H1 (cell line): ENCODE measurements at regions not wholly inside any gene's neighbourhood (a gene's known extent, or its start where the extent isn't known, plus 50 kb on each side); places are given as distances from the start of the nearest gene placed in this dataset.

Source experiments
- CTCF ChIA-PET: fragments of 300-600 bp; sonication (Branson Sonifier 250); formaldehyde crosslinking; loops from one replicate; lab custom pipeline; 2021; ENCODE audit not compliant: partially characterized antibody; lab: Charles Lee
- POLR2A ChIA-PET: fragments of 300-600 bp; sonication (Branson Sonifier 250); formaldehyde crosslinking; loops from one replicate; lab custom pipeline; 2021; ENCODE audit warnings: inconsistent platforms; ENCODE audit not compliant: partially characterized antibody; lab: Charles Lee
- DNase-seq, 2 experiments: peaks; one replicate each; pipeline versions ENCODE4 v3.0.0 to v3.0.0-alpha.2; 2010 to 2022; ENCODE audit warnings: low spot score in 2 of 2, low read depth in 1 of 2, mixed read lengths in 1 of 2
- FAIRE-seq: peaks from 2 replicates; lab custom pipeline; 2011; peaks lifted over from hg19 to GRCh38; lab: Jason Lieb, UNC
- H2AFZ ChIP-seq: 2 replicates; pipeline ENCODE4 v1.8.1; 2012; ENCODE audit warnings: low read length, inconsistent platforms
- H2AK5ac ChIP-seq: 2 replicates; pipeline ENCODE4 v1.6.1; 2013; ENCODE audit warnings: low read depth, low read length
- H2BK120ac ChIP-seq: replicated peaks from 2 replicates; pipeline ENCODE3; 2013; ENCODE audit warnings: low read depth, low read length, inconsistent platforms
- H2BK12ac ChIP-seq: 2 replicates; pipeline ENCODE4 v1.6.1; 2013; ENCODE audit warnings: low read depth, low read length
- H2BK15ac ChIP-seq: 2 replicates; pipeline ENCODE4 v1.6.1; 2013; ENCODE audit warnings: low read length
- H2BK20ac ChIP-seq: 2 replicates; pipeline ENCODE4 v1.6.1; 2013; ENCODE audit warnings: low read length
- H2BK5ac ChIP-seq: 2 replicates; pipeline ENCODE4 v1.6.1; 2013; ENCODE audit warnings: low read depth, low read length
- H3K14ac ChIP-seq: 2 replicates; pipeline ENCODE4 v1.6.1; 2013; ENCODE audit warnings: inconsistent platforms; ENCODE audit not compliant: insufficient read length
- H3K18ac ChIP-seq: 2 replicates; pipeline ENCODE4 v1.6.1; 2013; ENCODE audit warnings: low read length; ENCODE audit errors: extremely low read depth
- H3K23ac ChIP-seq: 2 replicates; pipeline ENCODE4 v1.6.1; 2013; ENCODE audit warnings: inconsistent platforms; ENCODE audit not compliant: insufficient read length
- H3K23me2 ChIP-seq: 2 replicates; pipeline ENCODE4 v1.6.1; 2013; ENCODE audit warnings: low read depth, low read length
- H3K27ac ChIP-seq: 2 replicates; pipeline ENCODE4 v1.6.1; 2011; ENCODE audit warnings: low read depth, low read length, inconsistent platforms
- H3K27me3 ChIP-seq, 4 experiments: replicated peaks in 1 of 4; 1 replicate in 1 of 4; 2 replicates in 3 of 4; pipeline versions ENCODE4 v1.6.1 to v1.8.1; 2011 to 2013; ENCODE audit warnings: low read length in 3 of 4, mild to moderate bottlenecking in 3 of 4, inconsistent platforms in 2 of 4, mixed read lengths in 2 of 4, moderate library complexity in 1 of 4; ENCODE audit not compliant: control insufficient read depth in 3 of 4, insufficient read depth in 3 of 4; ENCODE audit errors: extremely low read depth in 1 of 4
- H3K36me3 ChIP-seq, 4 experiments: 2 replicates each; pipeline versions ENCODE4 v1.6.1 to v1.8.1; 2011 to 2013; ENCODE audit warnings: mild to moderate bottlenecking in 4 of 4, low read length in 3 of 4, moderate library complexity in 2 of 4, control low read depth in 1 of 4, inconsistent platforms in 1 of 4; ENCODE audit not compliant: insufficient read depth in 4 of 4, control insufficient read depth in 2 of 4
- H3K4ac ChIP-seq: replicated peaks from 2 replicates; pipeline ENCODE3; 2013; ENCODE audit warnings: low read length, low read depth, mixed read lengths, inconsistent platforms; ENCODE audit not compliant: insufficient read length
- H3K4me1 ChIP-seq, 4 experiments: replicated peaks in 1 of 4; 1 replicate in 1 of 4; 2 replicates in 3 of 4; pipeline versions ENCODE4 v1.6.1 to v1.8.1; 2011 to 2013; ENCODE audit warnings: low read length in 3 of 4, inconsistent platforms in 2 of 4, mixed read lengths in 1 of 4; ENCODE audit not compliant: insufficient read depth in 4 of 4, control insufficient read depth in 3 of 4
- H3K4me2 ChIP-seq, 2 experiments: 2 replicates each; pipeline versions ENCODE4 v1.6.1 to v1.8.1; 2011 to 2013; ENCODE audit warnings: low read depth in 2 of 2, low read length in 2 of 2, control low read depth in 1 of 2, inconsistent platforms in 1 of 2, mild to moderate bottlenecking in 1 of 2; ENCODE audit not compliant: insufficient read depth in 1 of 2
- H3K4me3 ChIP-seq, 4 experiments: fragments of 200-600, 300-600 bp in 1 of 4; sonication (generic), shearing (Covaris generic), sonication (Bioruptor Twin) in 1 of 4; 2 replicates each; pipeline versions ENCODE4 v1.5.1 to v1.8.1; 2011 to 2016; ENCODE audit warnings: low read length in 4 of 4, low read depth in 3 of 4, control low read depth in 2 of 4, inconsistent platforms in 2 of 4, mild to moderate bottlenecking in 2 of 4, mixed read lengths in 1 of 4, moderate library complexity in 1 of 4; ENCODE audit not compliant: insufficient read depth in 2 of 4; ENCODE audit errors: extremely low read depth in 1 of 4
- H3K56ac ChIP-seq: replicated peaks from 2 replicates; pipeline ENCODE3; 2013; ENCODE audit warnings: low read depth, mild to moderate bottlenecking, mixed read lengths, low read length, inconsistent platforms; ENCODE audit not compliant: insufficient read length
- H3K79me1 ChIP-seq: 2 replicates; pipeline ENCODE4 v1.6.1; 2013; ENCODE audit warnings: low read depth, low read length, control low read depth
- H3K79me2 ChIP-seq, 2 experiments: 2 replicates each; pipeline versions ENCODE4 v1.6.1 to v1.8.1; 2012 to 2013; ENCODE audit warnings: low read length in 2 of 2, mild to moderate bottlenecking in 2 of 2, inconsistent platforms in 1 of 2; ENCODE audit not compliant: insufficient read depth in 2 of 2, control insufficient read depth in 1 of 2
- H3K9ac ChIP-seq, 4 experiments: replicated peaks in 1 of 4; 1 replicate in 1 of 4; 2 replicates in 3 of 4; pipeline versions ENCODE4 v1.6.1 to v1.8.1; 2011 to 2013; ENCODE audit warnings: low read depth in 3 of 4, low read length in 3 of 4, control low read depth in 2 of 4, mild to moderate bottlenecking in 2 of 4, moderate library complexity in 2 of 4, inconsistent platforms in 1 of 4; ENCODE audit errors: extremely low read depth in 1 of 4
- H3K9me3 ChIP-seq, 2 experiments: 2 replicates each; pipeline versions ENCODE4 v1.6.1 to v1.8.1; 2012 to 2013; ENCODE audit warnings: mild to moderate bottlenecking in 2 of 2, moderate library complexity in 2 of 2, control low read depth in 1 of 2, inconsistent platforms in 1 of 2, low read depth in 1 of 2, low read length in 1 of 2, mixed read lengths in 1 of 2; ENCODE audit not compliant: insufficient read depth in 2 of 2
- H4K20me1 ChIP-seq, 2 experiments: replicated peaks in 1 of 2; 2 replicates each; pipeline versions ENCODE3 to v1.8.1; 2011 to 2013; ENCODE audit warnings: inconsistent platforms in 2 of 2, low read length in 2 of 2, mild to moderate bottlenecking in 1 of 2; ENCODE audit not compliant: insufficient read depth in 2 of 2, control insufficient read depth in 1 of 2
- H4K5ac ChIP-seq: 2 replicates; pipeline ENCODE4 v1.6.1; 2013; ENCODE audit warnings: low read length, low read depth, mixed read lengths, inconsistent platforms; ENCODE audit not compliant: insufficient read length
- H4K8ac ChIP-seq: 2 replicates; pipeline ENCODE4 v1.8.0; 2013; ENCODE audit warnings: mild to moderate bottlenecking, moderate library complexity, low read length, inconsistent platforms; ENCODE audit not compliant: insufficient read depth; ENCODE audit errors: extremely low read depth
- H4K91ac ChIP-seq: replicated peaks from 2 replicates; pipeline ENCODE3; 2013; ENCODE audit warnings: low read length, mixed read lengths, inconsistent platforms; ENCODE audit not compliant: insufficient read length
- CEBPB ChIP-seq: IDR thresholded peaks from 2 replicates; pipeline ENCODE4 v1.6.1; 2012; ENCODE audit warnings: low read depth, low read length
- CREB1 ChIP-seq: IDR thresholded peaks from 2 replicates; pipeline ENCODE4 v1.6.1; 2012; ENCODE audit warnings: inconsistent platforms
- NANOG ChIP-seq: IDR thresholded peaks from 2 replicates; pipeline ENCODE4 v1.6.1; 2011; ENCODE audit warnings: low read length, low read depth, mild to moderate bottlenecking, inconsistent platforms; ENCODE audit not compliant: insufficient read depth, poor library complexity, severe bottlenecking
- RAD21 ChIP-seq, 2 experiments: IDR thresholded peaks in 1 of 2; conservative IDR thresholded peaks in 1 of 2; 2 replicates each; pipeline ENCODE4 v1.6.1; 2011; ENCODE audit warnings: low read depth in 2 of 2, low read length in 2 of 2, improper control_type of control experiment in 1 of 2, inconsistent platforms in 1 of 2, mild to moderate bottlenecking in 1 of 2, moderate library complexity in 1 of 2
- RBBP5 ChIP-seq: IDR thresholded peaks from 2 replicates; pipeline ENCODE4 v1.7.1; 2012; ENCODE audit warnings: low read depth, mild to moderate bottlenecking, inconsistent platforms, low read length, moderate library complexity, borderline replicate concordance
- TAF7 ChIP-seq: optimal IDR thresholded peaks from 2 replicates; pipeline ENCODE3; 2011; ENCODE audit warnings: low read depth, mild to moderate bottlenecking, inconsistent platforms, low read length, moderate library complexity, borderline replicate concordance
- TBP ChIP-seq: IDR thresholded peaks from 2 replicates; pipeline ENCODE4 v1.6.1; 2011; ENCODE audit warnings: low read depth, low read length, improper control_type of control experiment
- TEAD4 ChIP-seq: IDR thresholded peaks from 2 replicates; pipeline ENCODE4 v1.6.1; 2012; ENCODE audit warnings: low read depth, low read length, inconsistent platforms, mixed read lengths
- WGBS, 2 experiments: shearing (Covaris generic) in 1 of 2; methylation state at CpG; one replicate each; pipeline versions ENCODE4 v1.1.6 to v1.1.7; 2013 to 2015; ENCODE audit warnings: low lambda C conversion rate in 2 of 2, mixed read lengths in 2 of 2, inconsistent platforms in 1 of 2, low coverage in 1 of 2, missing lambda C conversion rate in 1 of 2; ENCODE audit not compliant: insufficient replicate concordance in 2 of 2, insufficient coverage in 1 of 2, insufficient read length in 1 of 2; ENCODE audit errors: extremely low coverage in 1 of 2, missing lambda C conversion rate in 1 of 2; 5-methylcytosine and 5-hydroxymethylcytosine counted together
- TF ChIP-seq, protein P1 (sequence below): IDR thresholded peaks from 2 replicates; pipeline ENCODE4 v1.6.1; 2012; ENCODE audit warnings: inconsistent platforms
- TF ChIP-seq, protein P2 (sequence below): IDR thresholded peaks from 2 replicates; pipeline ENCODE4 v1.6.1; 2011; ENCODE audit warnings: low read length, improper control_type of control experiment

DNA sequence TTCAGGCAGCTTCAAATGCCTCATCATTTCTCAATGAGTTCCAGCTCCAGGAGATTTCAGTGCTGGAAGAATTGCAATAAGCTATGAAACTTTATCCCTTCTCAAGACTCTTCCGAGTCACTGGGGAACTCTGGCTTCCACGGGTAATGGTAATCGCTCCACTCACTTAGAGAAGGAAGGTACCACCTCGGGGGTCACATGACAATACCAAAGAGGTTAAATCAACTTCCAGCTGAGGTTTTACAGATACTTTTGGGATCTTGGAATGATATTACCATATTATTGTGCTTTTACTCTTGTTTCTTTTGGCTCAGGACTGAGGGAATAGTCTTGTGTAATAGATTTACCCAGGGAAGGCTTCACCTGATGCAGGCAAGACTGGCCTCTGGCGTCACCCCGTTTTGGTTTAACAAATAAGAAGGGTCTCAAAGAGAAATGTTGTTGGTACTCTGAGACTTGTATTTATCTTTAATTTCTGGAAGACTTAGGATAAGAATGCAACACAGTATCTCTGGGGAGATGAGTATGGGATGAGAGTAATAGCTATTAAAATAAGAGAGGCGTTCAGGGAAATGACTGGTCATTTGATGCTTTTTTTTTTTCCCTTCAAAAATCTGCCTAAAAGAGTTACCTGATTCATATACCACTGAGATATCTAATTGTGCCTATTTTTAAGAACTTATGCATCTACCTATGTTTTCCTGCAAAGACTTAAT, 316.9 kb upstream of the ZEB2 start:
- H2AFZ ChIP-seq: peak overlapping the region; percentile 55; the same call in 1 of the 2 replicates
- FAIRE-seq: no peak
- TF ChIP-seq RBBP5 (no peak), CEBPB (no peak), RAD21 (IDR thresholded peaks at IDR 0.05 in 1 of 2, conservative IDR thresholded peaks at IDR 0.05 in 1 of 2; ENCODE audit: low read depth in 2 of 2, low read length in 2 of 2) (no peak), TBP (no peak), TAF7 (no peak), TEAD4 (no peak), CREB1 (no peak), NANOG (no peak)
- TF ChIP-seq, protein P1, sequence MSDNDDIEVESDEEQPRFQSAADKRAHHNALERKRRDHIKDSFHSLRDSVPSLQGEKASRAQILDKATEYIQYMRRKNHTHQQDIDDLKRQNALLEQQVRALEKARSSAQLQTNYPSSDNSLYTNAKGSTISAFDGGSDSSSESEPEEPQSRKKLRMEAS: no peak
- TF ChIP-seq, protein P2, sequence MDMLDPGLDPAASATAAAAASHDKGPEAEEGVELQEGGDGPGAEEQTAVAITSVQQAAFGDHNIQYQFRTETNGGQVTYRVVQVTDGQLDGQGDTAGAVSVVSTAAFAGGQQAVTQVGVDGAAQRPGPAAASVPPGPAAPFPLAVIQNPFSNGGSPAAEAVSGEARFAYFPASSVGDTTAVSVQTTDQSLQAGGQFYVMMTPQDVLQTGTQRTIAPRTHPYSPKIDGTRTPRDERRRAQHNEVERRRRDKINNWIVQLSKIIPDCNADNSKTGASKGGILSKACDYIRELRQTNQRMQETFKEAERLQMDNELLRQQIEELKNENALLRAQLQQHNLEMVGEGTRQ: no peak

More for the DNA sequence above, 316.9 kb upstream of the ZEB2 start:
- H3K23ac ChIP-seq: no peak overlapping the region
- no peaks in the 10 kb centered on the region for H3K27me3 ChIP-seq
- no peak overlapping the region for H4K8ac ChIP-seq
- H3K18ac ChIP-seq: no peak overlapping the region
- H2BK120ac ChIP-seq: no peak overlapping the region
- no peaks in the 10 kb centered on the region for H4K20me1 ChIP-seq
- CTCF ChIA-PET: interaction anchor here (1.5 kb wide), 1 partner anchor 9 kb away, joined by 3 read pairs; no protein-coding TSS in a partner anchor
- H3K79me1 ChIP-seq: no peaks in the 10 kb centered on the region
- H3K23me2 ChIP-seq: no peaks in the 10 kb centered on the region
- no peak overlapping the region for H3K4me3 ChIP-seq
- H3K4me1 ChIP-seq: peaks cover 0 to 2% (median 0%) of the 10 kb centered on the region in 4 experiments; a peak in 2 of 7 replicates
- 94% methylated on average over 7 of the region's 7 CpGs; no CpG with 5 or more reads in 1 of the 2 experiments for WGBS, 2 experiments
- H3K56ac ChIP-seq: no peak overlapping the region
- H3K14ac ChIP-seq: no peak overlapping the region
- no peak overlapping the region for H2AK5ac ChIP-seq
- POLR2A ChIA-PET: interaction anchor here (0.6 to 0.8 kb wide), 2 partner anchors 345 to 496 kb away, joined by 3 read pairs; no protein-coding TSS in a partner anchor
- H2BK12ac ChIP-seq: no peak overlapping the region
- H3K27ac ChIP-seq: no peak overlapping the region
- no peak overlapping the region for H3K9ac ChIP-seq
- H3K4me2 ChIP-seq: no peak overlapping the region; a peak in 1 of 4 replicates
- H3K36me3 ChIP-seq: no peaks in the 10 kb centered on the region
- no peak overlapping the region for H2BK20ac ChIP-seq
- no peak overlapping the region for H2BK5ac ChIP-seq
- no peaks in the 10 kb centered on the region for H3K9me3 ChIP-seq
- no peak overlapping the region for H4K5ac ChIP-seq
- no peak overlapping the region for H3K4ac ChIP-seq
- H4K91ac ChIP-seq: no peak overlapping the region
- DNase-seq: no peak
- no peaks in the 10 kb centered on the region for H3K79me2 ChIP-seq
- H2BK15ac ChIP-seq: no peak overlapping the region
